Testis (tissue), 2 donors: ENCODE measurements at regions not wholly inside any gene's neighbourhood (a gene's known extent, or its start where the extent isn't known, plus 50 kb on each side); places are given as distances from the start of the nearest gene placed in this dataset.
"Not testable (repeated sequence)": the region's sequence is repeated elsewhere in the genome, so short reads cannot be mapped to it uniquely, and the experiment has no call there.

Experiments used
- DNase-seq: peaks from one replicate; pipeline ENCODE4 v3.0.0-alpha.2; 2019
- H3K27ac ChIP-seq, 2 donors: fragments of 200-600 bp; sonication (generic); one replicate each; pipeline ENCODE4 v1.5.1; 2019
- H3K27me3 ChIP-seq: fragments of 200-600 bp; sonication (generic); one replicate; pipeline ENCODE4 v1.5.1; 2019
- H3K36me3 ChIP-seq: fragments of 200-600 bp; sonication (generic); one replicate; pipeline ENCODE4 v1.5.1; 2017; ENCODE audit warnings: low read depth; ENCODE audit errors: missing control alignments
- H3K4me1 ChIP-seq: fragments of 200-600 bp; sonication (generic); one replicate; pipeline ENCODE4 v1.5.1; 2019
- H3K4me3 ChIP-seq, 2 donors: fragments of 200-600 bp; sonication (generic); one replicate each; pipeline ENCODE4 v1.5.1; 2017 to 2019
- H3K9me3 ChIP-seq: fragments of 200-600 bp; sonication (generic); one replicate; pipeline ENCODE4 v1.5.1; 2017
- CTCF ChIP-seq, 3 experiments: fragments of 450-650 bp in 2 of 3; fragments of 200-600 bp in 1 of 3; sonication (generic) in 1 of 3; IDR thresholded peaks; one replicate each; pipeline ENCODE4 v1.5.1; 2016 to 2019; ENCODE audit warnings: antibody characterized with exemption in 3 of 3, mild to moderate bottlenecking in 2 of 3, moderate library complexity in 1 of 3
- POLR2A ChIP-seq: fragments of 450-650 bp; IDR thresholded peaks from one replicate; pipeline ENCODE4 v1.6.1; 2017; ENCODE audit warnings: antibody characterized with exemption, mild to moderate bottlenecking, moderate library complexity
- WGBS, 2 donors: methylation state at CpG; one replicate each; pipeline ENCODE4 v1.1.5; 2018; 5-methylcytosine and 5-hydroxymethylcytosine counted together
- intact Hi-C: fragments of 100-400 bp; cut with DNase I; formaldehyde crosslinking; loops from one replicate; pipeline ENCODE4 v1.15.1; 2023; ENCODE audit warnings: low total_unique reads

- H3K9me3 ChIP-seq: no peaks in the 10 kb centered on the region
- H3K36me3 ChIP-seq: no peaks in the 10 kb centered on the region
- no peak overlapping the region for H3K27ac ChIP-seq
- WGBS, 2 donors: 85 to 93% methylated on average over 4 of the region's 4 CpGs
- H3K4me3 ChIP-seq: no peak overlapping the region
- intact Hi-C loops: loop anchor here (10.0 kb wide), 1 partner anchor 154 kb away; no protein-coding TSS in a partner anchor
- DNase-seq: no peak
- no peak for TF ChIP-seq CTCF (IDR thresholded peaks at IDR 0.05)
- TF ChIP-seq POLR2A: no peak
- H3K27me3 ChIP-seq: no peaks in the 10 kb centered on the region
- no peaks in the 10 kb centered on the region for H3K4me1 ChIP-seq
These were observed 54.7 kb upstream of the ARHGEF7 start for GRCh38 chr13:111060237-111060919.

- intact Hi-C loops: no loop called here
- no peak for DNase-seq
- Histone ChIP-seq H3K36me3 (no peaks in the 10 kb centered on the region), H3K27ac (no peak overlapping the region), H3K4me1 (no peaks in the 10 kb centered on the region), H3K4me3 (no peak overlapping the region), H3K9me3 (no peaks in the 10 kb centered on the region), H3K27me3 (no peaks in the 10 kb centered on the region)
- no peak for TF ChIP-seq POLR2A
- no peak for TF ChIP-seq CTCF (IDR thresholded peaks at IDR 0.05)
- 55 to 83% methylated on average over 4 to 5 of the region's 5 CpGs for WGBS, 2 donors
These were observed 56.2 kb upstream of the ARHGEF7 start for GRCh38 chr13:111058796-111059506.

GRCh38 chr13:111058339-111058738 lies 56.8 kb upstream of the ARHGEF7 start:
- not testable (repeated sequence) for H3K27ac ChIP-seq

GRCh38 chr13:111051726-111052232 lies 63.3 kb upstream of the ARHGEF7 start:
- H3K27me3 ChIP-seq, H3K4me1 ChIP-seq, DNase-seq, H3K36me3 ChIP-seq, H3K27ac ChIP-seq, intact Hi-C loops, H3K9me3 ChIP-seq: not testable (repeated sequence)
- H3K4me3 ChIP-seq: peak overlapping the region in 1 of 2 donors; percentile 38
- 82 to 89% methylated on average over 14 to 18 of the region's 21 CpGs for WGBS, 2 donors

More at GRCh38 chr13:111058339-111058738, 56.8 kb upstream of the ARHGEF7 start:
- H3K36me3 ChIP-seq, intact Hi-C loops, H3K4me3 ChIP-seq, H3K4me1 ChIP-seq, H3K27me3 ChIP-seq, DNase-seq, H3K9me3 ChIP-seq: not testable (repeated sequence)

- DNase-seq: no peak
- Histone ChIP-seq H3K4me1 (no peaks in the 10 kb centered on the region), H3K36me3 (no peaks in the 10 kb centered on the region), H3K27me3 (no peaks in the 10 kb centered on the region), H3K4me3 (peak overlapping the region in 1 of 2 donors; percentile 38), H3K27ac (no peak overlapping the region), H3K9me3 (no peaks in the 10 kb centered on the region)
- WGBS, 2 donors: 60 to 83% methylated on average over 6 of the region's 6 CpGs
- intact Hi-C loops: no loop called here
- no peak for TF ChIP-seq POLR2A
- no peak for TF ChIP-seq CTCF (IDR thresholded peaks at IDR 0.05)
These were observed 63.9 kb upstream of the ARHGEF7 start for GRCh38 chr13:111051041-111051725.
